GM18499 (cell line): ENCODE measurements at regions not wholly inside any gene's neighbourhood (a gene's known extent, or its start where the extent isn't known, plus 50 kb on each side); places are given as distances from the start of the nearest gene placed in this dataset.
A peak's percentile ranks its signal among the peaks of the same experiment; 100 is the strongest.

ENCODE experiments used
- ATAC-seq: cut with Tn5 transposase; IDR thresholded peaks from one replicate; pipeline ENCODE4 v1.9.1; 2021; ENCODE audit warnings: moderate number of reproducible peaks; ENCODE audit not compliant: insufficient read depth, unreplicated experiment

DNA sequence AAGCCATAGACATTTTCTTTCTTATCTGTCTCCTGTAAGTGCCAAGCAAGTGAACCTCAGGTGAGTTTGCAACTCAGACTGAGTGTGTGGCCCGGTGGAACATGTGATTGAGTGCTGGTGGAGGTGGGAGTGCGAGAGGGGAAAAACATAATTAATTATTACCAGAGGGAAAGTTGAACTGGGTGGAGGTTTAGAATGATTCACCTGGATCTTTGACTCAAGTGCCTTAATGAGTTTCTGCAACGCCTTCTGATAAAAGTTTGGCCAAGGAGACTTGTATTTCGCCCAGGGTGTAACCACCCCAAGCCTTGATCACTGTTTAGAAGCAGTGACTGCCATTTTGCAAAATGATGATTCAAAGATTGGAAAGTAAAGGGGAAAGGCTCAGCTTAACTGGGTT is 513.9 kb downstream of the GATA3 start:
- ATAC-seq, result no peak

DNA sequence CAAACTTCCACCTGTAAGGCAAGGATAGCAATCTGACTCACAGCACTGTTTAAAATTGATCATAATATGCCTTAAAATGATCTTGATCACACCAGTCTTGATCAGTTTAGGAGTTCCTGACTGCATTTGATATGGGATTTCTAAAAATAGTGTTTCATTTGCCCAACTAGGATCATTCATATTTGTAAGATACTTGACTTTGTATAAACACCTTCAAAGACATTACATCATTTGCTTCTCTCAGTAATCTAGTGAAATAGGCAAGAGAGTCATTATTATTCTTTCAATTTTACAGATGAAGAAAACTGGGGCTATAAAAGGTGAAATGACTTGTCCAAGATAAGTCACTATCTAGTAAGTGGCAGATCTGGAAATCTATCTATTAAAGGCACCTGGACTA is 521.1 kb downstream of the GATA3 start:
- ATAC-seq, result no peak

DNA sequence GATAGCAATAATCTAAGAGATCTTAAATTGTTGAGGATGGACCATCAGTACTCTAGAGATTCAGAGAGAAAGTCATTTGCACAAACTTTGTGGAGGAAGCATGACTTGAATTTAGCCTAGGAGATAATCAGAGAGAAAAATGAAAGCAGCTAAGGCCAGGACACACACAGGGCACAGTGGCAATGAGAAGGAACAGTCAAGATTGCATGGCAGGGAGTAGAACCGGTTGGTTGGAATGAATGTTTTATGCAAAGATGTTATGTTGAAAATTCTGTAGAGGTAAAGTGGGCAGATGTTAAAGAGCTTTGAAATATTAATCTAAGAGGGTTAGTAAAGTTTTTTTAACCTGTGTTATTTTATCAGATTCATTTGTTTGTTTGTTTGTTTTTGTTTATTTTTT is 521.8 kb downstream of the GATA3 start:
- no peak for ATAC-seq

DNA sequence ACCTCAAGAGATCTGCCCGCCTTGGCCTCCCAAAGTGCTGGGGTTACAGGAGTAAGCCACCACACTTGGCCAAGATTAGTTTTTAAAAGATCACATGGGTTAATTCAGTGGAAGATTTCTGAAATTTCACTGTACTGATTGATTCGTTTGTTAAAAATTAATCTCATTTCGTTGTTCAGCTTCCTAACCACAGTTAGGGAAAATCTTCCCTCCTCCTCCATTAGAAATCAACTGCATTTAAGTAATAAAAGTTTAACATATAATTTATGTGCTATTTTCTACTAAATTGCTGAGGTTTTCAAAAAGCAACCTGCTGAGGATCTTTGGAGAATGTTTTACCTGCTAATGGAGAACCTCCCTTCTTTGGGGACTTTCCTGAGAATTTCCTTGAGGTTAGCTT is 522.4 kb downstream of the GATA3 start:
- ATAC-seq, result no peak

DNA sequence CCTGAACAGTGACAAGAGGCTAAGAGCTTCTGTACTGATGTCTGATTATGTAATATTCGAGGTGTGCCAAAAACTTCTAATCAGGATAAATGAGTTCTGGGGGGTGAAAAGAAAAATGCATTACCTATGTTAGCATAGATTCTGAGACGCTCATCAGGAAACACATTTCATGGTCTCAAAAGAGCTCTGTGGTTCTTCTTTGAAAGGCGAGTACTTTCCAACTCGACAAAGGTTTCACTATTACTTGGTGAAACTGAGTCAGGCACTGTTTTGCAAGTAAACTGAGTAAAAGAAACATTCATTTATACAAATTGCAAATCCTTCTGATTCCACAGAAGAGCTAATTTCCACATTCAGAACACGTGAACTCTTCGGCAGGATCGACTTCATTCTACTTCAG is 523.2 kb downstream of the GATA3 start:
- ATAC-seq, result no peak

DNA sequence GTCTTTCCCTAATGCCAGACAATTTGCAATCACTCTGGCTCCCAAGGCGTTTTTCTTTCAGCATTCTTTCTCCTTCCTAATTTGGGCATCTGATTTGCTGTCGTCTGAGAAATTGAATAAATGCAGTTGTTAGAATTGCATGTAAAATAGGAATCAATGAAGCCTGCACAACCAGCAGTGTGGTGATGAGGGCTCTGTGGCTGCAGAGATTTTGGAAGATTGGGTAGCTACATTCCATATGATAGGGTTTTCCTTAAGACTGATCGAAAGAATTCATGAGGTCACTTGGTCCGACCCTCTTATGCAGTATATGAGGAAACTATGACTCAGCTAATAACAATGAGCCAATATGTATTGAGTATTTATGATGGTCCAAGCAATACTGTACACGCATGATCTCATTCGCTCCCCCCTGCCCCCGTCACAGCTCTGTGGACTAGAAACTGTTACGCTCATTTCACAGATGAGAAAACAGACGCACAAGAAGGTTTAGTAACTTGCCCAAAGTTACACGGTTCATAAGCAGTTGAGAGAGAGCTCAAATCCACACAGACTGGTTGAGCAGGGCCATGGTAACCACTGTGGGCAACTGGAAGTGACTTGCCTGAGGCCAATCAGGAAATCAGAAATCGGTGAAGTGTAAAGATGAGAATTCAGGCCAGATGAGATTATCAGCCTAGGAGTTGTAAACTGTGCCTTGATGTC is 527.2 kb downstream of the GATA3 start:
- no peak for ATAC-seq

DNA sequence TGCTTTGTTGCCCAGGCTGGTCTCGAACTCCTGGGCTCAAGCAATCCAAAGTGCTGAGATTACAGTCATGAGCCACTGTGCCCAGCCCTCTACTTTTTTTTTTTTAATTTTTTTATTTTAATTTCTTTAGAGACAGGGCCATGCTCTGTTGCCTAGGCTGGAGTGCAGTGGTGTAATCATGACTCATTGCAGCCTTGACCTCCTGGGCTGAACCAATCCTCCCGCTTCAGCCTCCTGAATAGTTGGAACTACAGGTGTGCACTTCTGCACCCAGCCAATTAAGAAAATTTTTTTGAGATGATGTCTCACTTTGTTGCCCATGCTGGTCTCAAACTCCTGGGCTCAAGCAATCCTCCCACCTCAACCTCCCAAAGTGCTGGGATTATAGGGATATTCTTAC is 528.6 kb downstream of the GATA3 start:
- no peak for ATAC-seq

DNA sequence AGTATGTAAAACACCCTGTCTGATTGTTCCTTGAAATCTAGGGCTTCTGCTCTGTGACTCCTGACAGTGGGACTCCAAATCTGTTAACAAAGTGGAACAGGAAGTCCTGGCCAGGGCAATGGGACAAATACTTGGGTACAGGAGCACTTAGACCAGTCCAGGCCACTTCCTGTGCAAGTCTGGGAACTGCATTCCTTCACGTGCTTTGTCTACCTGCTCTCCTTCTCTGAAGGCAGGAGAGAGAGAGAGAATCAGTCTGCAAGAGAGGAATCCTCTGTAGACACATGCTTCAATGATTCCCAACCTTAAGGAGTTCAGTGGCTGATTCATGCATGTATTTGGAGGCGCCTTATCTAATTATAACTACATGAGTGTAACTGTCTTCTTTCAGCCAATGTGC is 530.2 kb downstream of the GATA3 start:
- no peak for ATAC-seq

DNA sequence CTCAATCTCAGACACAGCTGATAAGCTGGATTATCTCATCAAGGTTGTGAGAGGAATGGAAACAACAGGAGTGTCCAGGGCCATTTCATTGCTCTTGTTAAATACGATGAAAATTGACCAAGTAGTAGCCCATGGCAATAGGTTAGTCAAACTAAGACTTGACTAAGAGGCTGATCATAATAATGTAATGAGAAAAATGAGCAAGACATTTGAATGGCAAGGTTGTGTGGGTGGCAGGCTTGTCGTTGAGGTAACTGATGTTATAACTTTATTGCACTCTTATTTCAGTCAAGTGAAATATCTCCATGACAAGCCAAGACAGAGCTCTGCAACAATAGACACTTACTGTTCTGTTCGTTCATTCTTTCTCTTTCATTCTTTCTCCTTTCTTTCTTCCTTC is 532.0 kb downstream of the GATA3 start:
- ATAC-seq, result no peak

DNA sequence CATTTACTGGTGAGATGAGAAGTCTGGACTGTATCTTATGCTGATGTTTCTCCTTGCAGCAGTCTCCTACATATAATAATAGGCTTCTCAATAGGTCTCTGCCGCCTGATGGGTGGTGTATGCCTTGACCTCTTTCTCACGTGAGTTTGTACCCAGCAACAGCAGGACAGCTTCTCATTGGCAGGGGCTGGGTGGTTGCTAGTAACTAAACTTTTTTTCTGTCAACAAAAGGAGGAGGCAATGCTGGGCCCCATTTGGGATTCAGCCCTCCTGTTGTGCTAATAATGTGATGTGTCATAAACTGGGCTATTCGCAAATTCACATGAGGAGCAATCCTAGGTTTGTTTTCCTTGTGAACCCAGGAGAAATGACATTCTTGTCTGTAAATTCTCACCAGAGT is 533.6 kb downstream of the GATA3 start:
- no peak for ATAC-seq

DNA sequence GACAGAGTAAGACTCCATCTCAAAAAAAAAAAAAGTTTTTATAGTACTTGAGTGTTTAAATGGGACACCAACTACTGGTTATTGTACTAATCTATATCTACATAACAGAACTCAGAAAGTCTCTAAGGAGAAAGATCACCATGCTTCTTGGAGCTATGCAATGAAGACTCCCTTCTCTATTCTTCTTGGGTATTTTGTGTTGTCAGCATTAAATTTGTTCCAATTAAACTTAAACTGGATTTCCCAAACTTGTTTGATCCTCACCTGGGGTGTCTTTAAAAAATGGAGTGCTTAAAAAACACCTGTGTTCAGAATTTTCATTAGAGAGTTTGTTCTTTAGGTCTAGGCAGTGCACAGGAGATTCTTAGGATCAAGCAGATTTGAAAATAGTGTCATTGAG is 536.0 kb downstream of the GATA3 start:
- no peak for ATAC-seq

DNA sequence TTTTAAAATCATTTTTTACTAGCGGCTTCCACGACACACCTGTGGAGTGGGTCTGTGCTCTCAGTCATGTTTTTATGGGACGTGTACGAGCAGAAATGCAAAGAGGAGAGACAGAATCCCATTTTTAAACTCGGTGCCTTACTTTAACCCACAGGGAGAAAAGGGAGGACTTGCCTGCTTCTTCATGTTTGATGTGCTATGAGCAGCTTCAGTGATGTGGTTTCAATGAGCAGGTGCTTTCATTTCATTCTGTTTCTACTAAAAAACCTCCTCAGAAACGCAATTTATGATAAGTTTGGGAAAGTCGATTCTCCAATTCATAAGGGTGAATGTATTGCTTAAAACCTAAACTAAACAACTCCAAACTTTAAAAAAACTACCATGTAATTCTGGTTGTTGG is 537.2 kb downstream of the GATA3 start:
- ATAC-seq, result no peak

DNA sequence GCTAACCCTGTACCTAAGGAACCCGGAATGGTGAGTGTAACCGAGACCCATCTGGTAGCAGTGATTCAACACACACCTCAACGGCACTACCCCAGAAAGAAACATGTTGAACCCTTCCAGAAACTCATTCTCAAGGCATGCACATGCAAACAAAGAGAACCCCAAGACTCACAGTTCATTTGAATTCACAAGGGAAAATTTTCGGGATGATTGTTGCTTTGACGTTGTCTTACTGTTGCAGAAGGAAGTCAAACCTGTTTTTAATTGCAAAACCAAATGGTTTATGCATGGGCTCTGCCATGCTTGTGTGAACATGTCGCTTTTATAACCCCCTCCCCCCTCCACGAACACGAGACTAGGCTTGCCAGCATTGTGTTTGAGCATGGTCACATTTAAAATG is 539.7 kb downstream of the GATA3 start:
- ATAC-seq, result no peak

DNA sequence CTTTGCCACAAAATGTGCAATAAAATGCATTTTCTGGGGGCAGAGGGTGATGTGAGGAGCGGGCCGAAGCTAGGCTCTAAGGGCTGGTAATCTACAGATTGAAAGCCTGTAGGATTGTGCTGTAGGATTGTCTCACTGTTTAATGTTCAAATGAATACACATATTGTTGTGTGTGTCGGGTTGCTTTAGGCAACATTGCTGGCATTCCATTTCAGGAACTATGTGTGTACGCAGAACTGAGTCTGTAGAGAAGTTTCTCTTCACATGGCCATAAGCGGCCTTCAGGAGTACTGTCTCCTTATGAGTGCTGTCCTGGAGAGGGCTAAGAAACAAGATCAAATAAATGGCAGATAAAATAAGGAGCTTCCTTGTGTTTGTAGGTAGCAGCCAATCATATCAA is 540.2 kb downstream of the GATA3 start:
- no peak for ATAC-seq

DNA sequence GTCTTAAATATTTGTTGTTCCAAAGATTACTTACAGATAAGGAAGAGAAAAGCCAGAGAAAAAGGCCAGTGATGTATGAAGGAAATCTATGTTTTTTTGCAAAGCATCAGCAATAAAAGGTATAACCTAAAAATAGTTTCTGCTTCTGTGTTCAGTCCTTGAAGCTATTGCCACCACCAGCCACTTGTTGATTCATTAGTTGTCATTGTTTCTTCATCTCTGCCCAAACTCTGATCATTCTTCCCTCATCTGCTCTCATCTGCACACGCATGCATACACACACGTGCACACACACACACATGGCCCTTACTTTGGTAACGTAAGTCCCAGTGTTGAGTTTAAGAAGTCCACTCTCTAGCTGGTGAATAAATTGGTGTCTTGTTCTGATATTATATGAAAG is 540.7 kb downstream of the GATA3 start:
- no peak for ATAC-seq

DNA sequence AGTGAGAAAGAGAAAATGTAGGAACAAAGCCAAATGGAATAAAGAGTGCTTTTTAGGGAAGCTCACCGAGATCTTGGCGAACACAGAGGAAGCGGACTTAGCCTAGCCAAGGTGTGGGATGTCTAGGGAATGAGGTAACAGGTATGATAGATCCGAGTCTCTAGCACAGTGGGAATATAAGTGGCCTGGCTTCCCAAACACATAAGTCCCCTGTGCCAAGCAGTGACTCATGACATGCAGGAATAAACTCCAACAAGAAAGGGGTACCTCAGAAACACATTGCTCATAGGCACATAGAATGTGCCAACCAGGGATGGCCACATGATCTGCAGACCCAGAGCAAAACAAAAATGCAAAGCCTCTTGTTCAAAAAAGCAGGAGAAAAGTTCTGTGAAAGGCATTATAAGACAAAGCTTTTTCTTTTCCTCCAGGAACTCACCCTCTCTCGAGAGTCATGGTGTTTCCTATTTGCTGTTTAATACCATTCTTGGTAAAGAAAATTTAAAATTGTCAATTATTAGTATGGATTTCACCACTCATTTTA is 542.5 kb downstream of the GATA3 start:
- no peak for ATAC-seq

DNA sequence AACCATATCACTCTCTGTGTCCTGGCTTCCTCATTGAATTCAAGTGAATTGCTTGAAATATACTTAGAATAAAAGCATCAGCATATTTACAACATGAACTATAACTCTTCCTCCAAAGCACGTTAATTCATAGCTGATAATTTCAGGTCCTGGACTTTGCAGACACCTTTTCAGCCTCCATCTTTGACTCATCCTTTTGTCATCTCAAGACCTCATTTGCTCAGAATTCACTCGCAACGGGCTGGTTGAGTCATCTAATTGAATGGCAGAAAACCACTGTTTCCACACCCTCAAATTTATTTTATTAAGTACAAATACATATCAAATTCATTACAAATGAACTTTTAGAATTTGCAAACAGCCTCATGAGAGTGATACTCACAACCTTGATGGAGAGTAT is 545.7 kb downstream of the GATA3 start:
- ATAC-seq, result no peak

DNA sequence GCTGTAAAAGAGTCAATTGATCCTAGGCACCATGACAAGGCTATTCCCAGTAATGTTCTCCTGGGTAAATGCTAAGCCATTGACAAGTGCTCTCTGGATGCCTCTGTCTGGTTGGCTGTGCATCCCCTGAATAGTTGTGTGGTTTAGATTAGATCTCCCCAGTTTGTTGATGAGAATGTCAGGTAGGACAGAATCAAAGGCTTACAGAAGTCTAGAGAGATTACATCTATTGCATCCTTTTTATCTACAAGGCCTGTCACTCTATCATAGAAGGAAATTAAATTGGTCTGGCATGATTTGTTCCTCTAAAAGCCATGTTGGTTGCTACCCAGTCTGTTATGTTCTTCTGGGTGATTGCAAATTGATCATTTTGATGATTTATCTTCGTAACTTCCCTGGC is 548.3 kb downstream of the GATA3 start:
- no peak for ATAC-seq

DNA sequence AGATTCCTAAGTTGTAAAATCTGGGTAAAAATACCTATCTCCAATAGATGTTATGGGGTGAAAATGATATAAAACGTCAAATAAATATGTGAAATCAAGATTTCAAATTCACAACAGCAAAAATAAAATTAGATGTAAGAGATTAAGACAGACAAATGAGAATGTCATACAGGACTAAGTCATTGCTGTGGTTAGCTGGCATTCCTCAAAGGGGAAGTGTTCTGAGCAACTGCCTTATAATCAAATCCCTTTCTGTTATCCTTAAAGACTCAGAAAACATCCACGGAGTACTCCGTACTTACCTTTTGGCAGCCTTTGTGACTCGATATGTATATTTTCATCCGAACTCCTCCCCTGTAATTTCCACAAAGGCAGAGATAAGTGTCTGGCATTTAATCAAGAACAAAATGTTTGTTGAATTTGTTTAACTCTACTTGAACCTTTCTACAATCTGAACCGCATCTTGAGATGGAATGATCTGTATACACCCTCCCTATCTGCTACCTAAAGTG is 559.6 kb downstream of the GATA3 start:
- no peak for ATAC-seq

DNA sequence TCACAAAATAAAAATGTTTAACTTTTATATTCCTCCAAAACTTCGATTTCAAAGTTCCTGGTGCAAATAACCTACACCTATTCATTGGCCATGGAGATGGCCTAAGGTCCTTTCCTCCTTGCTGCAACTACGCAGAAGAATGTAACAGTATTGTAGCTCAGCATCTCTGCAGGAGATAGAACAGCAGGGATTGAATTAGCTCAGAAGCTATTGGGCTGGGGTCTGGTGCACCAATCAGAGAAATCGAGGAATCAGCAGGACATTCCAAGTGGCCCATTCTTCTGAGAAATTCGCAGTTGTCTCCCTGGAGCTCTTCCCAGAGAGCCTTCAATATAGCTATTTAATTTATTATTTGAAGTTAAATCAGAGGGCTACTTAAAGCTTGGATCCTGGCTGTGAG is 560.6 kb downstream of the GATA3 start:
- no peak for ATAC-seq

DNA sequence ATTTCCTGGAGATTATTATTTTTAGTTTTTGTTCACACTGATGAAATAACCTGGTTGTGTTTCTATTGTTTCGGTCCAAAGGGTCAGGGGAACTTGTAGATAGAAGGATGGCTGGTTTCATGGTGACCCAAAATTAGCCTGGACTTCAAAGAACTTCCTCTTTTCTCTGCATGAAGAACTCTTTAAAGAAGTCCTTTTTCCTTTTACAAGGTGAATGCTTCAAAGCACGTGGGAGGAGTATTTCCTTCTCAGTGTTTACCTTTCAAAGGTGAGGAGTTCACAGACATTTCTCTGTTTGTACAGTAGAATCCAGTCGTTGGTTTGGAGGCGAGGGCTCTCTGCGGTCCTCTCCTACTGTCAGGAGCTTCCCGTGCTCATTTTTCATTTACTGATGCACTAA is 561.7 kb downstream of the GATA3 start:
- peak; percentile 95 for ATAC-seq

DNA sequence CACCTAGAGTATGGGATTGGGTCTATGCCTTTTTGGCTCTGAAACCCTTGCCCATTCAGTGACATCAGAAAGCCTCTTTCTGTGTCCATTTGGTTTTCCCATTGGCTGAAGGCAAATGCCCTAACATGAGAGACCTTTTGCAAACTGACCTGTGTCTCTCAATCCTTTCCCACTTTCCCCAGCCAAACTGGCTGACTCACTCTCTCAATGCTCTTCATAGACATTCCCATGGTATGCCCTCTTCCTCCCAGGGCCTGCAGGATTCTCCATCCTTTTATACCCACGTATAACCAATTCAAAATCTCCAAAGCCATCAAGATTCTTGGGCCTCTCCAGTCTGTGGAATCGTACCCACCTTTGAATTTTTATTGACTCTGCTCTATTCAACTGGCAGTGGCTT is 563.3 kb downstream of the GATA3 start:
- no peak for ATAC-seq
